IPS-15b (cell line): ENCODE measurements at regions not wholly inside any gene's neighbourhood (a gene's known extent, or its start where the extent isn't known, plus 50 kb on each side); places are given as distances from the start of the nearest gene placed in this dataset.

ENCODE experiments used
- H3K27me3 ChIP-seq: one replicate; pipeline ENCODE4 v1.6.1; 2013; ENCODE audit warnings: low read length; ENCODE audit not compliant: control insufficient read depth, insufficient read depth
- H3K36me3 ChIP-seq: one replicate; pipeline ENCODE4 v1.6.1; 2013; ENCODE audit warnings: low read length; ENCODE audit not compliant: control insufficient read depth, insufficient read depth
- H3K4me1 ChIP-seq: one replicate; pipeline ENCODE4 v1.6.1; 2013; ENCODE audit warnings: mild to moderate bottlenecking, low read length; ENCODE audit not compliant: control insufficient read depth, insufficient read depth
- H3K4me3 ChIP-seq: one replicate; pipeline ENCODE4 v1.5.1; 2013; ENCODE audit warnings: low read depth, low read length
- H3K9ac ChIP-seq: one replicate; pipeline ENCODE4 v1.6.1; 2013; ENCODE audit warnings: low read depth, mild to moderate bottlenecking, low read length
- H3K9me3 ChIP-seq: one replicate; pipeline ENCODE4 v1.6.1; 2013; ENCODE audit warnings: mild to moderate bottlenecking, low read length; ENCODE audit not compliant: control insufficient read depth, insufficient read depth

GRCh38 chr1:91080650-91081049 is 58.8 kb upstream of the ZNF644 start:
- Histone ChIP-seq H3K27me3 (no peaks in the 10 kb centered on the region), H3K4me1 (no peaks in the 10 kb centered on the region), H3K9ac (no peak overlapping the region), H3K4me3 (no peak overlapping the region), H3K9me3 (no peaks in the 10 kb centered on the region), H3K36me3 (no peaks in the 10 kb centered on the region)

GRCh38 chr1:91078859-91079258 is 57.0 kb upstream of the ZNF644 start:
- Histone ChIP-seq H3K9ac (no peak overlapping the region), H3K27me3 (no peaks in the 10 kb centered on the region), H3K9me3 (no peaks in the 10 kb centered on the region), H3K4me1 (no peaks in the 10 kb centered on the region), H3K36me3 (no peaks in the 10 kb centered on the region), H3K4me3 (no peak overlapping the region)

- no peaks in the 10 kb centered on the region for H3K9me3 ChIP-seq
- H3K9ac ChIP-seq = no peak overlapping the region
- H3K4me3 ChIP-seq = no peak overlapping the region
- H3K27me3 ChIP-seq = no peaks in the 10 kb centered on the region
- H3K36me3 ChIP-seq = no peaks in the 10 kb centered on the region
- H3K4me1 ChIP-seq = no peaks in the 10 kb centered on the region
Observed at GRCh38 chr1:91076834-91077233, 55.0 kb upstream of the ZNF644 start.

- H3K4me1 ChIP-seq = no peaks in the 10 kb centered on the region
- H3K9ac ChIP-seq = no peak overlapping the region
- H3K36me3 ChIP-seq = no peaks in the 10 kb centered on the region
- H3K9me3 ChIP-seq = no peaks in the 10 kb centered on the region
- no peak overlapping the region for H3K4me3 ChIP-seq
- H3K27me3 ChIP-seq = no peaks in the 10 kb centered on the region
Observed at GRCh38 chr1:91075233-91076135, 53.6 kb upstream of the ZNF644 start.

GRCh38 chr1:91073299-91073698 is 51.5 kb upstream of the ZNF644 start:
- no peaks in the 10 kb centered on the region for H3K4me1 ChIP-seq
- no peaks in the 10 kb centered on the region for H3K36me3 ChIP-seq
- no peaks in the 10 kb centered on the region for H3K9me3 ChIP-seq
- H3K9ac ChIP-seq = no peak overlapping the region
- H3K4me3 ChIP-seq = no peak overlapping the region
- H3K27me3 ChIP-seq = no peaks in the 10 kb centered on the region

- Histone ChIP-seq H3K27me3 (no peaks in the 10 kb centered on the region), H3K9me3 (no peaks in the 10 kb centered on the region)
Observed at GRCh38 chr1:91071838-91072237, 50.0 kb upstream of the ZNF644 start.

More at GRCh38 chr1:91071838-91072237, 50.0 kb upstream of the ZNF644 start:
- H3K4me1 ChIP-seq = peaks cover 4% of the 10 kb centered on the region
- H3K4me3 ChIP-seq = no peak overlapping the region
- no peaks in the 10 kb centered on the region for H3K36me3 ChIP-seq
- no peak overlapping the region for H3K9ac ChIP-seq
